NCI-H146 (cell line): ENCODE measurements at regions not wholly inside any gene's neighbourhood (a gene's known extent, or its start where the extent isn't known, plus 50 kb on each side); places are given as distances from the start of the nearest gene placed in this dataset.
"Not testable (repeated sequence)": the region's sequence is repeated elsewhere in the genome, so short reads cannot be mapped to it uniquely, and the experiment has no call there.

Experiments
- DNase-seq: peaks from one replicate; lab custom pipeline; 2025; lab: John Stamatoyannopoulos, UW

- not testable (repeated sequence) for DNase-seq
Observed at GRCh38 chr7:65510187-65510538, 136.5 kb downstream of the ZNF92 start.

- not testable (repeated sequence) for DNase-seq
Observed at GRCh38 chr7:65519751-65520150, 146.1 kb downstream of the ZNF92 start.

- not testable (repeated sequence) for DNase-seq
Observed at GRCh38 chr7:65545465-65546161, 172.0 kb downstream of the ZNF92 start.

GRCh38 chr7:65549589-65550443, 176.2 kb downstream of the ZNF92 start:
- DNase-seq, result not testable (repeated sequence)

GRCh38 chr7:65550444-65550809, 176.8 kb downstream of the ZNF92 start:
- DNase-seq, result not testable (repeated sequence)

GRCh38 chr7:65551042-65551441, 177.4 kb downstream of the ZNF92 start:
- DNase-seq, result not testable (repeated sequence)

GRCh38 chr7:65554553-65555476, 181.2 kb downstream of the ZNF92 start:
- not testable (repeated sequence) for DNase-seq

GRCh38 chr7:65558584-65558983, 184.9 kb downstream of the ZNF92 start:
- DNase-seq, result not testable (repeated sequence)

- DNase-seq, result not testable (repeated sequence)
Observed at GRCh38 chr7:65561786-65562372, 188.2 kb downstream of the ZNF92 start.

GRCh38 chr7:65562522-65562921, 188.9 kb downstream of the ZNF92 start:
- DNase-seq, result not testable (repeated sequence)

- DNase-seq, result not testable (repeated sequence)
Observed at GRCh38 chr7:65563333-65563732, 189.7 kb downstream of the ZNF92 start.

GRCh38 chr7:65568226-65568625, 194.6 kb downstream of the ZNF92 start:
- DNase-seq, result not testable (repeated sequence)

GRCh38 chr7:65570990-65571389, 197.3 kb downstream of the ZNF92 start:
- DNase-seq, result not testable (repeated sequence)

GRCh38 chr7:65572581-65572980, 198.9 kb downstream of the ZNF92 start:
- peak; percentile 27 for DNase-seq

- not testable (repeated sequence) for DNase-seq
Observed at GRCh38 chr7:65576370-65576769, 202.7 kb downstream of the ZNF92 start.

- DNase-seq, result not testable (repeated sequence)
Observed at GRCh38 chr7:65582518-65583119, 209.0 kb downstream of the ZNF92 start.

- DNase-seq, result not testable (repeated sequence)
Observed at GRCh38 chr7:65602495-65602894, 228.8 kb downstream of the ZNF92 start.

GRCh38 chr7:65609131-65609530, 235.5 kb downstream of the ZNF92 start:
- DNase-seq, result no peak

GRCh38 chr7:65613644-65614289, 240.1 kb downstream of the ZNF92 start:
- DNase-seq, result not testable (repeated sequence)

GRCh38 chr7:65616111-65616510, 242.5 kb downstream of the ZNF92 start:
- not testable (repeated sequence) for DNase-seq

- not testable (repeated sequence) for DNase-seq
Observed at GRCh38 chr7:65620216-65620615, 246.6 kb downstream of the ZNF92 start.
